Mesothelial cell of epicardium (in vitro differentiated cells): ENCODE measurements at regions not wholly inside any gene's neighbourhood (a gene's known extent, or its start where the extent isn't known, plus 50 kb on each side); places are given as distances from the start of the nearest gene placed in this dataset.

ENCODE experiments used
- DNase-seq, 2 experiments: peaks; one replicate each; pipeline ENCODE4 v3.0.0; 2021; ENCODE audit warnings: low spot score in 2 of 2; ENCODE audit not compliant: unreplicated experiment in 2 of 2
- H3K27ac Mint-ChIP-seq: 2 replicates; pipeline ENCODE4 v1.8.0; 2021; ENCODE audit warnings: mixed read lengths
- H3K27me3 Mint-ChIP-seq: 2 replicates; pipeline ENCODE4 v1.8.0; 2021; ENCODE audit warnings: low read depth, mixed read lengths
- H3K36me3 Mint-ChIP-seq: 2 replicates; pipeline ENCODE4 v1.8.0; 2021; ENCODE audit warnings: mixed read lengths
- H3K4me1 Mint-ChIP-seq: 2 replicates; pipeline ENCODE4 v1.8.0; 2021; ENCODE audit warnings: mixed read lengths
- H3K4me3 Mint-ChIP-seq: 2 replicates; pipeline ENCODE4 v1.8.0; 2021; ENCODE audit warnings: mild to moderate bottlenecking, moderate library complexity, mixed read lengths
- H3K9me3 Mint-ChIP-seq: 2 replicates; pipeline ENCODE4 v1.8.0; 2021; ENCODE audit warnings: mixed read lengths
- CTCF ChIP-seq: fragments of 200-600 bp; sonication (generic); IDR thresholded peaks from one replicate; pipeline ENCODE4 v1.5.0; 2021; ENCODE audit warnings: antibody characterized with exemption; ENCODE audit not compliant: unreplicated experiment

GRCh38 chr6:147108259-147108910 is 95.8 kb upstream of the STXBP5 start:
- Mint-ChIP-seq H3K9me3 (no peaks in the 10 kb centered on the region), H3K36me3 (no peaks in the 10 kb centered on the region)

GRCh38 chr6:147109707-147110106 is 94.5 kb upstream of the STXBP5 start:
- Mint-ChIP-seq H3K27ac (no peak overlapping the region), H3K4me3 (no peak overlapping the region), H3K4me1 (peaks cover 3% of the 10 kb centered on the region), H3K36me3 (no peaks in the 10 kb centered on the region), H3K9me3 (no peaks in the 10 kb centered on the region), H3K27me3 (no peaks in the 10 kb centered on the region)
- DNase-seq: no peak
- TF ChIP-seq CTCF: no peak

More at GRCh38 chr6:147108259-147108910, 95.8 kb upstream of the STXBP5 start:
- DNase-seq: no peak
- TF ChIP-seq CTCF: no peak
- Mint-ChIP-seq H3K27ac (no peak overlapping the region), H3K4me1 (peaks cover 3% of the 10 kb centered on the region), H3K27me3 (no peaks in the 10 kb centered on the region), H3K4me3 (no peak overlapping the region)

GRCh38 chr6:147116056-147116455 is 88.2 kb upstream of the STXBP5 start:
- no peak for DNase-seq
- no peak for TF ChIP-seq CTCF
- H3K27me3 Mint-ChIP-seq: no peaks in the 10 kb centered on the region
- H3K4me3 Mint-ChIP-seq: no peak overlapping the region
- H3K27ac Mint-ChIP-seq: no peak overlapping the region
- H3K36me3 Mint-ChIP-seq: no peaks in the 10 kb centered on the region
- H3K9me3 Mint-ChIP-seq: peaks cover 12% of the 10 kb centered on the region
- H3K4me1 Mint-ChIP-seq: peaks cover 5% of the 10 kb centered on the region

- Mint-ChIP-seq H3K4me1 (peaks cover 5% of the 10 kb centered on the region), H3K27me3 (no peaks in the 10 kb centered on the region), H3K9me3 (peaks cover 12% of the 10 kb centered on the region), H3K27ac (no peak overlapping the region), H3K4me3 (no peak overlapping the region), H3K36me3 (no peaks in the 10 kb centered on the region)
- DNase-seq: no peak
- TF ChIP-seq CTCF: no peak
Measured at GRCh38 chr6:147117011-147117410, 87.2 kb upstream of the STXBP5 start.

GRCh38 chr6:147117580-147117979 is 86.6 kb upstream of the STXBP5 start:
- Mint-ChIP-seq H3K27me3 (no peaks in the 10 kb centered on the region), H3K4me3 (no peak overlapping the region)

More at GRCh38 chr6:147117580-147117979, 86.6 kb upstream of the STXBP5 start:
- H3K36me3 Mint-ChIP-seq: no peaks in the 10 kb centered on the region
- no peak overlapping the region for H3K27ac Mint-ChIP-seq
- peaks cover 12% of the 10 kb centered on the region for H3K9me3 Mint-ChIP-seq
- TF ChIP-seq CTCF: no peak
- H3K4me1 Mint-ChIP-seq: peaks cover 2% of the 10 kb centered on the region
- no peak for DNase-seq
